Neural progenitor cell (in vitro differentiated cells): ENCODE measurements at regions not wholly inside any gene's neighbourhood (a gene's known extent, or its start where the extent isn't known, plus 50 kb on each side); places are given as distances from the start of the nearest gene placed in this dataset.

Experiments used
- DNase-seq: peaks from one replicate; pipeline ENCODE4 v3.0.0-alpha.2; 2016; ENCODE audit warnings: low spot score
- H2AFZ ChIP-seq: fragments of 200-600 bp; sonication (generic); replicated peaks from 2 replicates; pipeline ENCODE4 v1.6.1; 2016; ENCODE audit warnings: antibody characterized with exemption
- H3F3A ChIP-seq: fragments of 200-600 bp; sonication (generic); 2 replicates; pipeline ENCODE4 v1.6.1; 2016; ENCODE audit warnings: antibody characterized with exemption, low read depth
- H3K27ac ChIP-seq: fragments of 200-600 bp; sonication (generic); 2 replicates; pipeline ENCODE4 v1.5.1; 2016; ENCODE audit warnings: mild to moderate bottlenecking
- H3K27me3 ChIP-seq: fragments of 200-600 bp; sonication (generic); 2 replicates; pipeline ENCODE4 v1.6.1; 2016; ENCODE audit warnings: mild to moderate bottlenecking, moderate library complexity
- H3K36me3 ChIP-seq: fragments of 200-600 bp; sonication (generic); 2 replicates; pipeline ENCODE4 v1.5.1; 2016
- H3K4me1 ChIP-seq: fragments of 200-600 bp; sonication (generic); 2 replicates; pipeline ENCODE4 v1.6.1; 2016; ENCODE audit warnings: mixed run types
- H3K4me2 ChIP-seq: fragments of 200-600 bp; sonication (generic); 2 replicates; pipeline ENCODE4 v1.6.1; 2016
- H3K4me3 ChIP-seq: fragments of 200-600 bp; sonication (generic); 2 replicates; pipeline ENCODE4 v1.5.1; 2016
- H3K79me2 ChIP-seq: fragments of 200-600 bp; sonication (generic); 2 replicates; pipeline ENCODE4 v1.6.1; 2016; ENCODE audit warnings: low read depth
- H3K9ac ChIP-seq: fragments of 200-600 bp; sonication (generic); 2 replicates; pipeline ENCODE4 v1.6.1; 2016
- H3K9me3 ChIP-seq: fragments of 200-600 bp; sonication (generic); 2 replicates; pipeline ENCODE4 v1.5.1; 2016; ENCODE audit warnings: low read depth
- H4K20me1 ChIP-seq: fragments of 200-600 bp; sonication (generic); 2 replicates; pipeline ENCODE4 v1.6.1; 2016; ENCODE audit warnings: low read depth
- H3K27ac Mint-ChIP-seq: 3 replicates; pipeline ENCODE4 v1.8.0; 2021; ENCODE audit warnings: mixed read lengths
- H3K27me3 Mint-ChIP-seq: 2 replicates; pipeline ENCODE4 v1.8.0; 2022; ENCODE audit warnings: low read depth, mild to moderate bottlenecking, inconsistent platforms, moderate library complexity, mixed read lengths; ENCODE audit not compliant: insufficient read depth
- H3K36me3 Mint-ChIP-seq: 3 replicates; pipeline ENCODE4 v1.8.0; 2021; ENCODE audit warnings: mixed read lengths
- H3K4me1 Mint-ChIP-seq: 3 replicates; pipeline ENCODE4 v1.8.0; 2021; ENCODE audit warnings: mixed read lengths
- H3K4me3 Mint-ChIP-seq: 3 replicates; pipeline ENCODE4 v1.8.0; 2021; ENCODE audit warnings: mild to moderate bottlenecking, moderate library complexity, mixed read lengths
- H3K9me3 Mint-ChIP-seq: 3 replicates; pipeline ENCODE4 v1.8.0; 2020; ENCODE audit warnings: mixed read lengths
- CTCF ChIP-seq: fragments of 200-600 bp; sonication (generic); IDR thresholded peaks from 2 replicates; pipeline ENCODE4 v1.5.1; 2017; ENCODE audit warnings: antibody characterized with exemption, mild to moderate bottlenecking
- EZH2 ChIP-seq: fragments of 200-600 bp; sonication (generic); IDR thresholded peaks from 2 replicates; pipeline ENCODE4 v1.6.1; 2017; ENCODE audit warnings: antibody characterized with exemption, mild to moderate bottlenecking, moderate library complexity
- EZH2phosphoT487 ChIP-seq: fragments of 200-600 bp; sonication (generic); IDR thresholded peaks from 2 replicates; pipeline ENCODE4 v1.6.1; 2017; ENCODE audit warnings: antibody characterized with exemption

DNA sequence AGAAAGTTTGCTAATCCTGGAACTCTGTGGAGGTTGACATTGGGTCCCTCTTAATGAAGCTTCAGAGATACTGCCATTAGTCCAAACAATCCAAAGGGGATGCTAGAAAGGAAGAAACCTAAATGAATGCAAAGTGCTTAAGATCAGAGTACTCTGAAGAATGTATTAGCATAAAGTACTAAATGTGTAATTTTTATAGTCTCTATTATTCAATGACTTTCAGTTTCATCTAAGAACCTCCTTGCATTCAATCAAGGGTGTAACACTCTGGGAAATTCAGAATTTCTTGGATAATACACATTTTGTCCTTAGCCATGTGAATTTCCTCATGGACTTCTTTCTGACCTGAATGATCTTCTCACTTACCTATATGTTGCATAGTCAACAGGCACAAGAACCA lies 1078.5 kb upstream of the ADGRL4 start:
- Histone ChIP-seq H3K9me3 (no peaks in the 10 kb centered on the region), H3K27me3 (no peaks in the 10 kb centered on the region), H3F3A (no peaks in the 10 kb centered on the region), H3K4me3 (no peak overlapping the region), H3K4me1 (no peaks in the 10 kb centered on the region), H3K79me2 (no peaks in the 10 kb centered on the region), H3K27ac (no peak overlapping the region), H3K4me2 (no peak overlapping the region), H2AFZ (no peak overlapping the region), H3K9ac (no peak overlapping the region), H3K36me3 (no peaks in the 10 kb centered on the region), H4K20me1 (no peaks in the 10 kb centered on the region)
- Mint-ChIP-seq H3K27me3 (no peaks in the 10 kb centered on the region), H3K27ac (no peak overlapping the region), H3K36me3 (no peaks in the 10 kb centered on the region), H3K4me1 (no peaks in the 10 kb centered on the region), H3K9me3 (no peaks in the 10 kb centered on the region), H3K4me3 (no peak overlapping the region)
- no peak for DNase-seq
- TF ChIP-seq CTCF: no peak
- no peak for TF ChIP-seq EZH2
- TF ChIP-seq EZH2phosphoT487: no peak

DNA sequence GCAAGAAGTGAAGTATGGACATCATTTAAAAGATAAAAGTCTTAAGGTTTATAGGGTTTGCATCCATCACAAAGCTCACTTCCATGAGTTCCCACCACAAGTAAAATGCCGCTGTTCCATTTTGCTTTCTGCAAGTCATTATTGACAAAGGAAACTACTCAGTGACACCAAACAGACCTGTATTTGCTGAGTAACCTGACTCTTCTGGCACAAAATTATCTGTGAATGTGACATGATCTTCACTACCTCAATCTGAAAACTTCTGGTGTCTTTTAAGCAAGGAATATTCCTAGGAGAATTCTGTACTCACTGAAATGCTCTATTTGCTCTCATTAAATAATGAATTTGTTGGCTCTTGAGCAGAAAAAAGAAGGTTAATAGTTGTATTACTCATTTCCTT lies 1077.4 kb upstream of the ADGRL4 start:
- no peaks in the 10 kb centered on the region for H3K79me2 ChIP-seq
- no peaks in the 10 kb centered on the region for H3K27me3 Mint-ChIP-seq
- H3K4me3 ChIP-seq: no peak overlapping the region
- no peaks in the 10 kb centered on the region for H3K36me3 ChIP-seq
- H3K4me1 ChIP-seq: no peaks in the 10 kb centered on the region
- H3K27me3 ChIP-seq: no peaks in the 10 kb centered on the region
- H3K9me3 Mint-ChIP-seq: no peaks in the 10 kb centered on the region
- H3K4me1 Mint-ChIP-seq: no peaks in the 10 kb centered on the region
- H3K9ac ChIP-seq: no peak overlapping the region
- H3K9me3 ChIP-seq: no peaks in the 10 kb centered on the region
- no peak for DNase-seq
- no peak overlapping the region for H2AFZ ChIP-seq
- no peak overlapping the region for H3K27ac Mint-ChIP-seq
- no peak overlapping the region for H3K4me2 ChIP-seq
- no peak for TF ChIP-seq EZH2
- no peak for TF ChIP-seq EZH2phosphoT487
- TF ChIP-seq CTCF: no peak
- H3K27ac ChIP-seq: no peak overlapping the region
- no peaks in the 10 kb centered on the region for H3F3A ChIP-seq
- H3K4me3 Mint-ChIP-seq: no peak overlapping the region
- no peaks in the 10 kb centered on the region for H3K36me3 Mint-ChIP-seq
- H4K20me1 ChIP-seq: no peaks in the 10 kb centered on the region

DNA sequence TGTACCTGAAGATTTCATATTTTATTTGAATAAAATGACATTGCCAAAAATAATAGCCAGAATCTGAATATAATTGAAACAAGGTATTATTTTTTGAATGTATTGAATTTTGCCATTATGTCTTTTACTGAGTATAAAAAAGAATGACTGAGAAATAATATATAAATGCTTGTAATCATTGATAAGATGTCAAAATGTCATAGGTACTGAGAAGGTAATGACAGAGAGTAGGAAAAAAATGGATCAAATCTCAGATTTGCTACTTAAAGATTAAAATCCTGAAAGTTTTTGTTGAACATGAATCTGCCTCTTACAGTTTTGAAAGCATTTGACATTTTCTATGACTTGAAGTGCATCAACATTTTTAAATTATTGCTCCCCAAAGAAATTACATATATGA lies 1069.9 kb upstream of the ADGRL4 start:
- H3K4me1 ChIP-seq: no peaks in the 10 kb centered on the region
- H3K36me3 Mint-ChIP-seq: no peaks in the 10 kb centered on the region
- H3K4me3 Mint-ChIP-seq: no peak overlapping the region
- H3K4me3 ChIP-seq: no peak overlapping the region
- TF ChIP-seq EZH2 (no peak), CTCF (no peak), EZH2phosphoT487 (no peak)
- no peaks in the 10 kb centered on the region for H3F3A ChIP-seq
- H3K27me3 Mint-ChIP-seq: no peaks in the 10 kb centered on the region
- H3K4me2 ChIP-seq: no peak overlapping the region
- H3K27ac Mint-ChIP-seq: no peak overlapping the region
- no peaks in the 10 kb centered on the region for H4K20me1 ChIP-seq
- no peak overlapping the region for H2AFZ ChIP-seq
- H3K36me3 ChIP-seq: no peaks in the 10 kb centered on the region
- DNase-seq: no peak
- peaks cover 5% of the 10 kb centered on the region for H3K4me1 Mint-ChIP-seq
- no peaks in the 10 kb centered on the region for H3K79me2 ChIP-seq
- no peaks in the 10 kb centered on the region for H3K27me3 ChIP-seq
- no peak overlapping the region for H3K27ac ChIP-seq
- no peaks in the 10 kb centered on the region for H3K9me3 Mint-ChIP-seq
- H3K9ac ChIP-seq: no peak overlapping the region
- H3K9me3 ChIP-seq: no peaks in the 10 kb centered on the region

GRCh38 chr1:80075351-80075750 lies 1068.8 kb upstream of the ADGRL4 start:
- peak; percentile 6 for DNase-seq
- Mint-ChIP-seq H3K36me3 (no peaks in the 10 kb centered on the region), H3K27me3 (no peaks in the 10 kb centered on the region), H3K9me3 (no peaks in the 10 kb centered on the region), H3K4me1 (peaks cover 5% of the 10 kb centered on the region), H3K4me3 (no peak overlapping the region), H3K27ac (no peak overlapping the region)
- Histone ChIP-seq H3F3A (no peaks in the 10 kb centered on the region), H2AFZ (no peak overlapping the region), H3K79me2 (no peaks in the 10 kb centered on the region), H3K36me3 (no peaks in the 10 kb centered on the region), H3K4me1 (no peaks in the 10 kb centered on the region), H3K27ac (no peak overlapping the region), H4K20me1 (no peaks in the 10 kb centered on the region), H3K4me2 (no peak overlapping the region), H3K9ac (no peak overlapping the region), H3K27me3 (no peaks in the 10 kb centered on the region), H3K4me3 (no peak overlapping the region), H3K9me3 (no peaks in the 10 kb centered on the region)
- no peak for TF ChIP-seq EZH2
